Stimulated activated naive CD8-positive, alpha-beta T cell treated with anti-CD3 and anti-CD28 coated beads, Interleukin-15, Interleukin-2, amounts not matched to agents 100 U/mL and 50 U/mL, for 24 hours (primary cell): ENCODE measurements at regions not wholly inside any gene's neighbourhood (a gene's known extent, or its start where the extent isn't known, plus 50 kb on each side); places are given as distances from the start of the nearest gene placed in this dataset.

Experiments
- ATAC-seq: fragments of 150-1000 bp; cut with Tn5 transposase; one replicate; pipeline ENCODE4 v1.10.0; 2021
- DNase-seq: peaks from one replicate; pipeline ENCODE4 v3.0.0; 2021

- ATAC-seq = no peak
- no peak for DNase-seq
Observed at GRCh38 chr2:160679686-160680085, 186.1 kb upstream of the RBMS1 start.

GRCh38 chr2:160680294-160680693 lies 186.7 kb upstream of the RBMS1 start:
- ATAC-seq (no peak), DNase-seq (no peak)

GRCh38 chr2:160680974-160681373 lies 187.4 kb upstream of the RBMS1 start:
- no peak for DNase-seq
- ATAC-seq = no peak

GRCh38 chr2:160683206-160683605 lies 189.6 kb upstream of the RBMS1 start:
- ATAC-seq (no peak), DNase-seq (no peak)

GRCh38 chr2:160687629-160688028 lies 194.0 kb upstream of the RBMS1 start:
- ATAC-seq = no peak
- no peak for DNase-seq

- ATAC-seq (no peak), DNase-seq (no peak)
Observed at GRCh38 chr2:160689441-160689840, 195.8 kb upstream of the RBMS1 start.

GRCh38 chr2:160694221-160694620 lies 200.6 kb upstream of the RBMS1 start:
- ATAC-seq (no peak), DNase-seq (no peak)

- peak; percentile 88 for ATAC-seq
- DNase-seq = peak; percentile 11
Observed at GRCh38 chr2:160694631-160695030, 201.0 kb upstream of the RBMS1 start.

GRCh38 chr2:160695402-160696086 lies 201.9 kb upstream of the RBMS1 start:
- DNase-seq (no peak), ATAC-seq (peak; percentile 23)

- DNase-seq = no peak
Observed at GRCh38 chr2:160696087-160696452, 202.5 kb upstream of the RBMS1 start.

GRCh38 chr2:160697817-160698216 lies 204.2 kb upstream of the RBMS1 start:
- ATAC-seq = no peak
- DNase-seq = no peak

More at GRCh38 chr2:160696087-160696452, 202.5 kb upstream of the RBMS1 start:
- no peak for ATAC-seq

GRCh38 chr2:160700021-160700814 lies 206.6 kb upstream of the RBMS1 start:
- no peak for DNase-seq
- no peak for ATAC-seq

- ATAC-seq (no peak), DNase-seq (no peak)
Observed at GRCh38 chr2:160701822-160702221, 208.2 kb upstream of the RBMS1 start.

GRCh38 chr2:160702754-160703153 lies 209.1 kb upstream of the RBMS1 start:
- DNase-seq (no peak), ATAC-seq (no peak)

GRCh38 chr2:160703648-160704585 lies 210.3 kb upstream of the RBMS1 start:
- DNase-seq (peak; percentile 22), ATAC-seq (peak; percentile 75)

- DNase-seq (no peak), ATAC-seq (no peak)
Observed at GRCh38 chr2:160715428-160715827, 221.8 kb upstream of the RBMS1 start.

GRCh38 chr2:160719116-160719515 lies 225.5 kb upstream of the RBMS1 start:
- DNase-seq = no peak
- ATAC-seq = no peak

GRCh38 chr2:160720098-160720497 lies 226.5 kb upstream of the RBMS1 start:
- no peak for ATAC-seq
- DNase-seq = no peak

- no peak for DNase-seq
- no peak for ATAC-seq
Observed at GRCh38 chr2:160721089-160722040, 227.8 kb upstream of the RBMS1 start.

- ATAC-seq = no peak
Observed at GRCh38 chr2:160726046-160726445, 232.4 kb upstream of the RBMS1 start.

GRCh38 chr2:160730296-160730995 lies 236.8 kb upstream of the RBMS1 start:
- DNase-seq (no peak), ATAC-seq (no peak)

More at GRCh38 chr2:160726046-160726445, 232.4 kb upstream of the RBMS1 start:
- DNase-seq = no peak
